Activated T-helper 17 cell treated with anti-CD3 and anti-CD28 coated beads, Interleukin-2, amount 50 U/mL, for 72 hours (primary cell): ENCODE measurements at regions not wholly inside any gene's neighbourhood (a gene's known extent, or its start where the extent isn't known, plus 50 kb on each side); places are given as distances from the start of the nearest gene placed in this dataset.

Source experiments
- ATAC-seq: fragments of 150-1000 bp; cut with Tn5 transposase; replicated peaks from 2 replicates; pipeline ENCODE4 v1.10.0; 2021; ENCODE audit warnings: mild to moderate bottlenecking, moderate library complexity
- H3K27ac Mint-ChIP-seq: one replicate; pipeline ENCODE4 v1.8.0; 2022; ENCODE audit warnings: mixed read lengths
- H3K27me3 Mint-ChIP-seq: one replicate; pipeline ENCODE4 v1.8.0; 2022; ENCODE audit warnings: mixed read lengths
- H3K36me3 Mint-ChIP-seq: one replicate; pipeline ENCODE4 v1.8.0; 2022; ENCODE audit warnings: low read depth, mild to moderate bottlenecking, mixed read lengths
- H3K4me1 Mint-ChIP-seq: one replicate; pipeline ENCODE4 v1.8.0; 2022; ENCODE audit warnings: mixed read lengths
- H3K4me3 Mint-ChIP-seq: one replicate; pipeline ENCODE4 v1.8.0; 2022; ENCODE audit warnings: mild to moderate bottlenecking, mixed read lengths
- H3K9me3 Mint-ChIP-seq: one replicate; pipeline ENCODE4 v1.8.0; 2022; ENCODE audit warnings: mixed read lengths

- Mint-ChIP-seq H3K36me3 (no peaks in the 10 kb centered on the region), H3K27me3 (no peaks in the 10 kb centered on the region), H3K27ac (peak overlapping the region; percentile 96), H3K4me1 (peaks cover 33% of the 10 kb centered on the region), H3K9me3 (no peaks in the 10 kb centered on the region), H3K4me3 (no peak overlapping the region)
- ATAC-seq = no peak
These were observed 122.9 kb upstream of the IRF2BP2 start for GRCh38 chr1:234732671-234733390.

- no peak for ATAC-seq
- H3K4me3 Mint-ChIP-seq = peak overlapping the region; percentile 76
- H3K27ac Mint-ChIP-seq = peak overlapping the region; percentile 96
- H3K36me3 Mint-ChIP-seq = no peaks in the 10 kb centered on the region
- no peaks in the 10 kb centered on the region for H3K9me3 Mint-ChIP-seq
- peaks cover 35% of the 10 kb centered on the region for H3K4me1 Mint-ChIP-seq
- no peaks in the 10 kb centered on the region for H3K27me3 Mint-ChIP-seq
These were observed 122.3 kb upstream of the IRF2BP2 start for GRCh38 chr1:234732260-234732659.

- Mint-ChIP-seq H3K9me3 (no peaks in the 10 kb centered on the region), H3K27me3 (no peaks in the 10 kb centered on the region), H3K4me3 (peak overlapping the region; percentile 76), H3K36me3 (no peaks in the 10 kb centered on the region), H3K4me1 (peaks cover 40% of the 10 kb centered on the region), H3K27ac (peak overlapping the region; percentile 96)
- peak; percentile 49 for ATAC-seq
These were observed 121.6 kb upstream of the IRF2BP2 start for GRCh38 chr1:234731569-234732085.

GRCh38 chr1:234730770-234731568 is 121.0 kb upstream of the IRF2BP2 start:
- Mint-ChIP-seq H3K4me1 (peaks cover 40% of the 10 kb centered on the region), H3K9me3 (no peaks in the 10 kb centered on the region), H3K36me3 (no peaks in the 10 kb centered on the region), H3K27ac (peak overlapping the region; percentile 96), H3K4me3 (peak overlapping the region; percentile 76), H3K27me3 (no peaks in the 10 kb centered on the region)
- peak; percentile 91 for ATAC-seq

- ATAC-seq = no peak
- H3K4me1 Mint-ChIP-seq = peaks cover 43% of the 10 kb centered on the region
- H3K27me3 Mint-ChIP-seq = no peaks in the 10 kb centered on the region
- no peaks in the 10 kb centered on the region for H3K36me3 Mint-ChIP-seq
- peak overlapping the region; percentile 96 for H3K27ac Mint-ChIP-seq
- H3K4me3 Mint-ChIP-seq = peak overlapping the region; percentile 76
- H3K9me3 Mint-ChIP-seq = no peaks in the 10 kb centered on the region
These were observed 120.4 kb upstream of the IRF2BP2 start for GRCh38 chr1:234730475-234730769.

- Mint-ChIP-seq H3K27me3 (no peaks in the 10 kb centered on the region), H3K4me3 (peak overlapping the region; percentile 76), H3K9me3 (no peaks in the 10 kb centered on the region), H3K4me1 (peaks cover 46% of the 10 kb centered on the region), H3K27ac (peak overlapping the region; percentile 96), H3K36me3 (no peaks in the 10 kb centered on the region)
- no peak for ATAC-seq
These were observed 119.8 kb upstream of the IRF2BP2 start for GRCh38 chr1:234729561-234730474.

GRCh38 chr1:234728740-234729139 is 118.8 kb upstream of the IRF2BP2 start:
- no peak for ATAC-seq
- no peak overlapping the region for H3K4me3 Mint-ChIP-seq
- peaks cover 47% of the 10 kb centered on the region for H3K4me1 Mint-ChIP-seq
- no peaks in the 10 kb centered on the region for H3K27me3 Mint-ChIP-seq
- H3K36me3 Mint-ChIP-seq = peaks cover 5% of the 10 kb centered on the region
- H3K27ac Mint-ChIP-seq = no peak overlapping the region
- no peaks in the 10 kb centered on the region for H3K9me3 Mint-ChIP-seq

- Mint-ChIP-seq H3K36me3 (peaks cover 7% of the 10 kb centered on the region), H3K4me1 (peaks cover 54% of the 10 kb centered on the region), H3K27ac (peak overlapping the region; percentile 97), H3K27me3 (no peaks in the 10 kb centered on the region), H3K4me3 (peak overlapping the region; percentile 83), H3K9me3 (no peaks in the 10 kb centered on the region)
- ATAC-seq = no peak
These were observed 117.3 kb upstream of the IRF2BP2 start for GRCh38 chr1:234727018-234727940.

- ATAC-seq = no peak
- peak overlapping the region; percentile 83 for H3K4me3 Mint-ChIP-seq
- H3K27me3 Mint-ChIP-seq = no peaks in the 10 kb centered on the region
- no peaks in the 10 kb centered on the region for H3K9me3 Mint-ChIP-seq
- peaks cover 7% of the 10 kb centered on the region for H3K36me3 Mint-ChIP-seq
- peaks cover 48% of the 10 kb centered on the region for H3K4me1 Mint-ChIP-seq
- peak overlapping the region; percentile 97 for H3K27ac Mint-ChIP-seq
These were observed 116.5 kb upstream of the IRF2BP2 start for GRCh38 chr1:234726359-234726943.

- H3K27me3 Mint-ChIP-seq = no peaks in the 10 kb centered on the region
- peak; percentile 31 for ATAC-seq
- peaks cover 7% of the 10 kb centered on the region for H3K36me3 Mint-ChIP-seq
- peak overlapping the region; percentile 97 for H3K27ac Mint-ChIP-seq
- H3K4me3 Mint-ChIP-seq = peak overlapping the region; percentile 83
- no peaks in the 10 kb centered on the region for H3K9me3 Mint-ChIP-seq
- H3K4me1 Mint-ChIP-seq = peaks cover 38% of the 10 kb centered on the region
These were observed 115.5 kb upstream of the IRF2BP2 start for GRCh38 chr1:234725177-234726132.

- peak; percentile 29 for ATAC-seq
- H3K27me3 Mint-ChIP-seq = no peaks in the 10 kb centered on the region
- H3K9me3 Mint-ChIP-seq = no peaks in the 10 kb centered on the region
- peak overlapping the region; percentile 83 for H3K4me3 Mint-ChIP-seq
- H3K4me1 Mint-ChIP-seq = peaks cover 30% of the 10 kb centered on the region
- H3K36me3 Mint-ChIP-seq = peaks cover 7% of the 10 kb centered on the region
- H3K27ac Mint-ChIP-seq = peak overlapping the region; percentile 97
These were observed 114.7 kb upstream of the IRF2BP2 start for GRCh38 chr1:234724516-234725176.
